Ovary (tissue), 3 donors: ENCODE measurements at regions not wholly inside any gene's neighbourhood (a gene's known extent, or its start where the extent isn't known, plus 50 kb on each side); places are given as distances from the start of the nearest gene placed in this dataset.

ENCODE experiments used
- CTCF ChIP-seq, 3 donors: fragments of 450-650 bp in 2 of 3; fragments of 200-600 bp in 1 of 3; IDR thresholded peaks; one replicate each; pipeline versions ENCODE4 v1.5.1 to v1.8.0; 2016 to 2022; ENCODE audit warnings: antibody characterized with exemption in 3 of 3, mild to moderate bottlenecking in 1 of 3
- EP300 ChIP-seq: sonication (generic); formaldehyde crosslinking; IDR thresholded peaks from one replicate; pipeline ENCODE4 v1.6.1; 2017; ENCODE audit warnings: antibody characterized with exemption
- POLR2A ChIP-seq: fragments of 450-650 bp; IDR thresholded peaks from one replicate; pipeline ENCODE4 v1.6.1; 2017; ENCODE audit warnings: antibody characterized with exemption, mild to moderate bottlenecking, moderate library complexity
- donor health status: DM: no; HTN: no; CAD: no.

- TF ChIP-seq CTCF (IDR thresholded peaks at IDR 0.05) (no peak), POLR2A (no peak), EP300 (no peak)
Measured at GRCh38 chr14:27668531-27668930, 1070.7 kb upstream of the NOVA1 start.
